ENCODE measurements at regions not wholly inside any gene's neighbourhood (a gene's known extent, or its start where the extent isn't known, plus 50 kb on each side); places are given as distances from the start of the nearest gene placed in this dataset.

- DNase-seq: no peak
Measured at GRCh38 chr13:56850852-56851251, 289.9 kb upstream of the PRR20A start.

GRCh38 chr13:56861476-56861875 lies 279.2 kb upstream of the PRR20A start:
- DNase-seq: no peak

- no peak for DNase-seq
Measured at GRCh38 chr13:56864451-56864850, 276.3 kb upstream of the PRR20A start.

- DNase-seq: no peak
Measured at GRCh38 chr13:56865416-56865815, 275.3 kb upstream of the PRR20A start.

- DNase-seq: no peak
Measured at GRCh38 chr13:56869671-56870070, 271.0 kb upstream of the PRR20A start.

- DNase-seq: no peak
Measured at GRCh38 chr13:56886398-56886797, 254.3 kb upstream of the PRR20A start.

DNA sequence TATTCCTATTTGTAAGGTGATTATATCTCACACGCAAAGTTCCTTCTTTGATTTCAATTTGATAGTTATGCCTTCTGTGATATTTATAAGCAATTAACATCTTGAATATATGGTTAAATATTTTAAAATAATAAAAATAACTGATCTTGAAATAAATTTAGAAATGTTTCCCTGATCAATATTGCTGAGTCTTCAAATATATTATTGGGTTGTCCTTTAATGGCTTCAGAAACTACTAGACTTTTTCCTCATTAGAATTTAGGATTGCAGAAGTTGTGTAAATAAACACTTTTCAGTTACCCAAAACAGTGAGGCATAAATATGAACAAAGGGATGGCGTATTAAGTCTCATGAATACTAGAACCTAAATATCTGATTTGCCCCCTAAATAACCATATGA lies 252.3 kb upstream of the PRR20A start:
- DNase-seq: no peak

GRCh38 chr13:56893843-56894242 lies 246.9 kb upstream of the PRR20A start:
- DNase-seq: no peak

DNA sequence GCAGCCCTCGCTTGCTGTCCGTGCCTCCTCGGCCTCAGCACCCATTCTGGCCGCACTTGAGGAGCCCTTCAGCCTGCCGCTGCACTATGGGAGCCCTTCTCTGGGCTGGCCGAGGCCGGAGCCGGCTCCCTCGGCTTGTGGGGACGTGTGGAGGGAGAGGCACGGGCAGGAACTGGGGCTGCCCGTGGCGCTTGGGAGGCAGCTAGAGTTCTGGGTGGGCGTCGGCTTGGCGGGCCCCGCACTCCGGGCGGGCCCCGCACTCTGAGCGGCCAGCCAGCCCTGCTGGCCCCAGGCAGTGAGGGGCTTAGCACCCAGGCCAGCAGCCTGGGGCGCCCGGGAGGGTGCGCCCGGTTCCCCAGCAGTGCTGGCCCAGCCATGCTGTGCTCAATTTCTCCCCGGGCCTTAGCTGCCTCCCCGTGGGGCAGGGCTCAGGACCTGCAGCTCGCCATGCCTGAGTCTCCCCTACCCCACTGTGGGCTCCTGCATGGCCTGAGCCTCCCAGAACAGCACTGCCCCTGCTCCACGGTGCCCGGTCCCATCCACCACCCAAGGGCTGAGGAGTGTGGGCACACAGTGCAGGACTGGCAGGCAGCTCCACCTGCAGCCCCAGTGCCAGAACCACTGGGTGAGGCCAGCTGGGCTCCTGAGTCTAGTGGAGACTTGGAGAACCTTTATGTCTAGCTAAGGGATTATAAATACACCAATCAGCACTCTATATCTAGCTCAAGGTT lies 240.0 kb upstream of the PRR20A start:
- no peak for DNase-seq

DNA sequence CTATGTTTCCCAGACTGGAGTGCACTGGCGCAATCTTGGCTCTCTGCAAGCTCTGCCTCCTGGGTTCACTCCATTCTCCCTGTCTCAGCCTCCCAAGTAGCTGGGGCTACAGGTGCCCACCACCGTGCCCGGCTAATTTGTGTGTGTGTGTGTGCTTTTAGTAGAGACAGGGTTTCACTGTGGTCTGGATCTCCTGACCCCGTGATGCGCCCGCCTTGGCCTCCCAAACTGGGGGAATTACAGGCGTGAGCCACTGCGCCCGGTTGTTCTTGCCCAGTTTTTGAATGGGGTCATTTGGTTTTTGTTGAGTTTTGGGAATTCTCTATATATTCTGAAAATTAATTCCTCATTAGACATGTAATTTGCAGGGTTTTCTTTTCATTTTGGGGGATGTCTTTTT lies 238.4 kb upstream of the PRR20A start:
- no peak for DNase-seq

DNA sequence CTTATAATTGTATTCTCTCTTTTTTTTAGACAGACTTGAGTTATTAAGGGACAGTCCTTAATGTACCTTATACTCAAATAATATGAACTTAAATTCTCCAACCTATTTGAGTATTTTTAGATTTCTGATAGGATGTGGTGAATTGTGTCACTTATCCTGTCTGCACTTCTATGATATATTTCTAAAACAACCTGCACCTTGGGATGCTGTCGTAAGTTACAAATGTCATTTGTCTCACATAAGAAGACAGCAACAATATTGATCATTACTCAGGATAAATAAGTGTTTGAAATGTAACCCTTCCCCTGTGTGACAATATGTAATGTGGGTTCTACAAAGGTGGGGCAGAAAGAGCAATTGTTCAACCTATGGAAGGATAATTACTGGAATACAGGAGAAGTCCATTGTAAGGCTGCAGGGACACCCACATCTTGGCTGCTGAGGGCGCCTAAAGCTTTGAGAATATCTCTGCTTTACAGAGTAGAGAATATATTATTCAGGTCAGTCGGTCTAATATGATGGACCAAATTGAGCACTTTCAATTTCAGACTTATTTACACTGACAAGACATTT lies 236.9 kb upstream of the PRR20A start:
- DNase-seq: no peak

GRCh38 chr13:56906909-56907308 lies 233.8 kb upstream of the PRR20A start:
- no peak for DNase-seq

DNA sequence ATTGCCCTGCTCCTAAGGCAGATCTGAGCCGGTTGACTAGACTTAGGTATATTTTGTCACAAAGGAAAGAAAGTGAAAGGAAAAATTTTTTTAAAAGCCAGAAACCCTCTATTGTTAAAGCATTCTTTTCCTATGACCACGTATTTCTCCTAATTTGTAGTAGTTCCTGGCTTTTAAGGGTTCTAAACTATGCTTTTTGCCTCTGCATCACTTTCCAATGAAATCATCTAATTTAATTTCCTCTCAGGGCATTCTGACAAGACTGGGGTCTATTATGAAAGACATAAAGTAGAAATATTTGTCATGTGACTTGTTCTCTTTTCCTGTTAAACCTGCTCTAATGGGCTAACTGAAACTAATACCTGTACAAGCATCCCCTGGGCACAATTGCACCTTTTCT lies 233.0 kb upstream of the PRR20A start:
- no peak for DNase-seq

DNA sequence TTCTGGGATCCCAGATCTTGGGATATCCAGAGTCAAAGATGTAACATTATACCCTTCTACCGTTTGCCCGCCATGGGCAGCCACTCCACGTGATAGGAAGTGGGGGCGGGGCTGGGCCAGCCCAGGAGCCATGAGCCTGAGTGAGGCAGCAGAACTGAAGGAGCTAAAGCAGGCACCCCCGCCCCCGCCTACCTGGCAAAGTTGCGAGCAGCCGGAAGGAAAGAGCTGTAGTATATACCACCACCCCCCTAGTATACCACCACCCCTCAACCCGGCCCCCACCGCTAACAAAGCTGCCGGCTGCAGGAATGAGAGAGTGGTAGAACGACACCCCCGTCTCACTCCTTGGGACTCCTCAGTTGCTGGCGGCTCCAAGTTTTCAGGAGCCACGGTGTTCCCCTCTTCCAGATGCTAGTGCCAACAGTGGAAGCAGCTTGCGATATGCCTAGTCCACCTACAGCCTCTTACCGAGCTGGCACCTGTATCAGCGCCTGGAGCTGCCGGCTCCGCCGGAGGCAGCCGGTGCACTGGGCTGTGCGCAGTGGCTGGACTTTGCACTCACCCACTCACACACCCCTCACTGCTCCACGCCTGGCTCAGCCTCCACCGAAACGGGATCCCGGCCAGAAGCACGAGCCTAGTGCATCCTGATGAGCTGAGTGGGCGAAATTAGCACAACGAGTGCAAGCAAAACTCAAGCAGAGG lies 230.7 kb upstream of the PRR20A start:
- DNase-seq: no peak

DNA sequence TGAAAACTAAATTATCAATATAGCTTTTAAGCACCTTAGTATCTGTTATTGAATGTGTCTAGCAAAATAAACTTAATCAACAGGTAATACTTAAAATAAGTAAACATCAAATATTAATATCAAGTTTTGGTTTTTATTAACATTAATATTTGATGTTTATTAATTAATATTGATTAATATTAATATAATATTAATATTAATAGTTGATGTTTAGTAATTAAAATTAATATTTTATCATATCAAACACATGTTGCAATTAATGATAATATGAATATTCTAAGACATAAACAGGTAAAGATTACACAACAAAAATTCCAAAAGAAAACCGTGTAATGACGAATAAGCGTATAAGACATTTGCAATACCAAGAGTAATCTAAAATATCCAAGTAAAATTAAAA lies 222.8 kb upstream of the PRR20A start:
- no peak for DNase-seq

DNA sequence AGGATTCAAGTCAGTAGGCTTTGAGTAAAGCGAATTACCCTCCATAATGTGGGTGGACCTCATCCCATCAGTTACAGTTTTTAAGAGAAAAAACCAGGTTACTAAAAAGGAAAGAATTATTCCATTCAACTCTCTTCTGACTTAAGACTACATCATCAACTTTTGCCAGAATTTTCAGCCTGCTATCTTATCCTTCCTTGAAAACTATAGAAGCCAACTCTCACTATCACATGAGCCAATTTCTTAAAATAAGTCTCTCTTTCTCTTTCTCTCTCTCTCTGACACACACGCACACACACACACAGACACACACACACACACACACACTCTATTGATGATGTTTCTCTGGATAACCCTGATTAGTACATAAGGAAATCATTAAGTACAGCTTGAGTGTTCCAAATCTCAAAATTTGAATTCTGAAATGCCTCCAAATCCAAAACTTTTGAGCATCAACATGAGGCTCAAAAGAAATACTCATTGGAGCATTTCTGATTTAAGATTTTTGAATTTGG lies 217.0 kb upstream of the PRR20A start:
- DNase-seq: no peak

- DNase-seq: no peak
Measured at GRCh38 chr13:56924401-56924800, 216.3 kb upstream of the PRR20A start.

- no peak for DNase-seq
Measured at GRCh38 chr13:56932104-56932503, 208.6 kb upstream of the PRR20A start.

DNA sequence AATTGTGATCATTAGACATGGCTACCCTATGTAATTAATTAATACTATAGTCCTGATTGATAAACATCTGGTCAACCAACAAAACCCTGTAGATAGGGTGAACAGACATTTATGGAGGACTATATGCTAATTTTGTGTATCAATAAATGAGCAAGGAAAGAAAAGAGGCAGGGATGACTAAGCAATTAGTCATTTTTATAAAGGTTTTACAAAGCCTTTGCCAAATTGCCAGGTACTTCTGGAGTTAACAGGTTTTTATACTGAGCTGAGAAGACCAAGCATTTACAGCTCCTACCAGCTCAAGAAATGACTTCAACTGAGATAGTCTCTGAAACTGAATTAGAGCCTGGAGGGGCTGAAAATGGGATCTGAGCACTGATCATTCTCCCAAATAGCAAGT lies 186.8 kb upstream of the PRR20A start:
- no peak for DNase-seq

DNA sequence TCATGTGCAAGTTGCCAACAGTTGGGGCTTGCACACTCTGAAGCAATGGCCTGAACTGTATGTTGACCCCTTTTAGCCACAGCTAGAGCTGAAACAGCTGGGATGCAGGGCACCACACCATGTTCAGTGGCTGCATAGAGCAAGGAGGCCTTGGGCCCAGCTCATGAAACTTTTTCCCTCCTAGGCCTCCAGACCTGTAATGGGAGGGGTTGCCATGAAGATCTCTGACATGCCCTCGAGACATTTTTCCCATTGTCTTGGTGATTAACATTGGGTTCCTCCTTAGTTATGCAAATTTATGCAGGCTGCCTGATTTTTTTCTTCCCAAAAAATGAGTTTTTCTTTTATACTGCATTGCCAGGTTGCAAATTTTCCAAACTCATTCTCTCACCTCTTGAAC lies 165.1 kb upstream of the PRR20A start:
- no peak for DNase-seq

DNA sequence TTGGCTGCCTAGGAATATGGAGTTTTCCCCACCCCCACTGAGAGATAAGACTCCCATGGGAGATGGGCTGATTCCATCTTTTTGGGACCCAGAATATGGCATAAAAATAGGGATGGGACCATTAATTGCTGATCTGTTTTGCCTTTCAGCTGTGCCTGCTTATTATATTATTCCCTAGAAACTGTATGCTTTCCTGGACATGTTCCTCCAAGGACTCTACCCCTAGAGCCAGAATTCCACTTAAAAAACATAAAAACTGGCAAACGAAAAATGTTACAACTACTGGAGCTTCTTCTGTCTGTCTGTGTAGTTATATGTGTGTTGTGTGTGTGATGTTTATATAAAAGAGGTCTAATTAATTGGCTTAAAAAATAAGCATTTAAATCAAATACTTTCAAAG lies 159.9 kb upstream of the PRR20A start:
- no peak for DNase-seq

DNA sequence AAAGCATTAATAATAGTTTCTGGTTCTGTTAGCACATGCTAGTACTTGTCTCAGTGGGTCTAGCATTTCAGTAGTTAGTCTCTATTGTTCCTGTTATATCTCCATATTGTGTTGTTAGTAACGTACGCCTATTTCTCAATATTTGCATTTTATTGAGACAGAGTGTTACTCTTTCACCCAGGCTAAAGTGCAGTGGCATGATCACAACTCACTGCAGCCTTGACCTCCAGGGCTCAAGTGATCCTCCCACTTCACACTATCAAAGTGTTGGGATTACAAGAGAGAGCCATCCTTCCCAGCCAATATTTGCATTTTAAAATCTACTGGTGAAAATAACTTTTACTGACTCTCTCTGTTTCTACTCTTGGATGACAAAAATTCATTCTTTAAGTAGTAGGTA lies 154.6 kb upstream of the PRR20A start:
- no peak for DNase-seq

DNA sequence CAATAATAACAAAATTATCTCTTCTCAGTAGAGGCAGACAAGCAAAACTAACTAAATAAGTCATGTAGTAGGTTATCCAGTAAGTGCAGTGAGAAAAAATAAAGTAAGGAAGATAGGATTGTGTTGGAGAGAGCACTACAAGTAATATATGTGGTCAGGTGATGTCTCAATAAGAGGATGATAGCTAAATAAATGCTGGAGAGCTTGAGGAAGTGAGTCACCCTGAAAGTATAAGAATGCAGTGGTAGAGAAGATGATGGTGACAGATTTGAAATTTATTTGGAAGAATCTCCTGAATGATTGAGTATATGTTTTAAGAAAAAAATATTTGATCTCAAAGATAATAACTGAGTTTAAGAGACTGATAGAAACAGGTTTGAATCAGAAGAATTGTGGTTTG lies 152.2 kb upstream of the PRR20A start:
- DNase-seq: no peak

GRCh38 chr13:57003682-57004081 lies 137.0 kb upstream of the PRR20A start:
- DNase-seq: no peak
